OCI-LY1 (cell line): ENCODE measurements at regions not wholly inside any gene's neighbourhood (a gene's known extent, or its start where the extent isn't known, plus 50 kb on each side); places are given as distances from the start of the nearest gene placed in this dataset.

Source experiments
- H2AFZ ChIP-seq: fragments of 200-600 bp; sonication (generic), shearing (Covaris generic); 2 replicates; pipeline ENCODE4 v1.6.0; 2014; ENCODE audit warnings: antibody characterized with exemption, mild to moderate bottlenecking, low read length
- H3F3A ChIP-seq: fragments of 200-600 bp; sonication (generic), shearing (Covaris generic); 2 replicates; pipeline ENCODE4 v1.6.0; 2014; ENCODE audit warnings: mild to moderate bottlenecking, antibody characterized with exemption, low read length, moderate library complexity; ENCODE audit not compliant: insufficient read depth
- H3K27ac ChIP-seq: fragments of 200-600 bp; sonication (generic); 2 replicates; pipeline ENCODE4 v1.5.1; 2014; ENCODE audit warnings: low read length, mixed run types, mild to moderate bottlenecking, low read depth; ENCODE audit not compliant: poor library complexity, severe bottlenecking
- H3K27me3 ChIP-seq: fragments of 200-600 bp; sonication (generic); 2 replicates; pipeline ENCODE4 v1.6.0; 2014; ENCODE audit warnings: antibody characterized with exemption, mild to moderate bottlenecking, low read length, moderate library complexity; ENCODE audit not compliant: insufficient read depth
- H3K36me3 ChIP-seq: fragments of 200-600 bp; sonication (generic); 2 replicates; pipeline ENCODE4 v1.6.1; 2014; ENCODE audit warnings: mild to moderate bottlenecking, antibody characterized with exemption, low read length, moderate library complexity, mixed read lengths; ENCODE audit not compliant: insufficient read depth
- H3K4me1 ChIP-seq: fragments of 200-600 bp; sonication (generic); 2 replicates; pipeline ENCODE4 v1.5.1; 2014; ENCODE audit warnings: mild to moderate bottlenecking, low read length, moderate library complexity; ENCODE audit not compliant: insufficient read depth, severe bottlenecking
- H3K4me2 ChIP-seq: fragments of 200-600 bp; sonication (generic), shearing (Covaris generic); 2 replicates; pipeline ENCODE4 v1.6.1; 2014; ENCODE audit warnings: low read length
- H3K4me3 ChIP-seq: fragments of 200-600 bp; sonication (generic); 2 replicates; pipeline ENCODE4 v1.5.1; 2014; ENCODE audit warnings: low read length, low read depth, mild to moderate bottlenecking, mixed read lengths; ENCODE audit not compliant: poor library complexity, severe bottlenecking
- H3K79me2 ChIP-seq: fragments of 200-600 bp; shearing (Covaris generic); 2 replicates; pipeline ENCODE4 v1.6.1; 2016; ENCODE audit warnings: mixed run types, low read length, mixed read lengths; ENCODE audit not compliant: insufficient read depth
- H3K9ac ChIP-seq: fragments of 200-600 bp; sonication (generic), shearing (Covaris generic); 2 replicates; pipeline ENCODE4 v1.6.1; 2014; ENCODE audit warnings: mild to moderate bottlenecking, low read length, mixed read lengths
- H3K9me2 ChIP-seq: fragments of 200-600 bp; sonication (generic), shearing (Covaris generic); 2 replicates; pipeline ENCODE4 v1.6.1; 2014; ENCODE audit warnings: low read depth, mild to moderate bottlenecking, low read length, mixed read lengths
- H3K9me3 ChIP-seq: fragments of 200-600 bp; shearing (Covaris generic); 2 replicates; pipeline ENCODE4 v1.6.1; 2014; ENCODE audit warnings: low read length, mixed read lengths
- H4K20me1 ChIP-seq: fragments of 200-600 bp; sonication (generic), shearing (Covaris generic); 2 replicates; pipeline ENCODE4 v1.6.0; 2016; ENCODE audit warnings: mild to moderate bottlenecking, low read length; ENCODE audit not compliant: insufficient read depth
- EZH2 ChIP-seq: fragments of 200-600 bp; sonication (generic), shearing (Covaris generic); IDR thresholded peaks from 2 replicates; pipeline ENCODE4 v1.8.0; 2017; ENCODE audit warnings: borderline replicate concordance, mixed run types, mild to moderate bottlenecking, antibody characterized with exemption, low read length, moderate library complexity, mixed read lengths
- TF ChIP-seq, protein P1 (sequence below): fragments of 200-600 bp; sonication (generic), shearing (Covaris generic); IDR thresholded peaks from 2 replicates; pipeline ENCODE4 v1.5.1; 2017; ENCODE audit warnings: mild to moderate bottlenecking, antibody characterized with exemption, low read length, moderate library complexity, mixed read lengths

DNA sequence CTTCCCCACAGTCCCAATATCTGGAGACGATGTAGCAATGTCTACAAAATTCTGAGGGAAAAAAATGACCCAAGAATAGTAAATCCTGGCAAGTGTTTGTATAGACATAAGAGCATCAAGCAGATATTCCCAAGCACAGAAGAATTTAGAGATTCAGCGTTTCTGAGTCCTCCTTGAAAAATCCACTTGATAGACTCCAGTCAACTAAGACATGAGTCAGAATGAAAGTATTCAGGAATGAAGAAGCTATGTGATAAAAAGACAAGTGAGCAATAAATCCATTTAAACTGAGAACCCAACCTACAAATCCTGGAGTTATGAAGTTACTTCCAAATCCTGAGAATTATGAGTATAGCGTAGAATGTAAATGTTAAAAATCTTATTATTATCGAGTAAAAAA, 86.1 kb upstream of the NPY start:
- Histone ChIP-seq H3K9me3 (no peaks in the 10 kb centered on the region), H2AFZ (no peak overlapping the region), H3F3A (no peaks in the 10 kb centered on the region), H3K27ac (no peak overlapping the region), H3K4me1 (no peaks in the 10 kb centered on the region), H3K27me3 (no peaks in the 10 kb centered on the region; the same call in 1 of the 2 replicates), H3K9me2 (no peaks in the 10 kb centered on the region), H3K79me2 (no peaks in the 10 kb centered on the region), H3K4me3 (no peak overlapping the region), H3K36me3 (no peaks in the 10 kb centered on the region), H4K20me1 (no peaks in the 10 kb centered on the region), H3K9ac (no peak overlapping the region), H3K4me2 (no peak overlapping the region)
- TF ChIP-seq, protein P1, sequence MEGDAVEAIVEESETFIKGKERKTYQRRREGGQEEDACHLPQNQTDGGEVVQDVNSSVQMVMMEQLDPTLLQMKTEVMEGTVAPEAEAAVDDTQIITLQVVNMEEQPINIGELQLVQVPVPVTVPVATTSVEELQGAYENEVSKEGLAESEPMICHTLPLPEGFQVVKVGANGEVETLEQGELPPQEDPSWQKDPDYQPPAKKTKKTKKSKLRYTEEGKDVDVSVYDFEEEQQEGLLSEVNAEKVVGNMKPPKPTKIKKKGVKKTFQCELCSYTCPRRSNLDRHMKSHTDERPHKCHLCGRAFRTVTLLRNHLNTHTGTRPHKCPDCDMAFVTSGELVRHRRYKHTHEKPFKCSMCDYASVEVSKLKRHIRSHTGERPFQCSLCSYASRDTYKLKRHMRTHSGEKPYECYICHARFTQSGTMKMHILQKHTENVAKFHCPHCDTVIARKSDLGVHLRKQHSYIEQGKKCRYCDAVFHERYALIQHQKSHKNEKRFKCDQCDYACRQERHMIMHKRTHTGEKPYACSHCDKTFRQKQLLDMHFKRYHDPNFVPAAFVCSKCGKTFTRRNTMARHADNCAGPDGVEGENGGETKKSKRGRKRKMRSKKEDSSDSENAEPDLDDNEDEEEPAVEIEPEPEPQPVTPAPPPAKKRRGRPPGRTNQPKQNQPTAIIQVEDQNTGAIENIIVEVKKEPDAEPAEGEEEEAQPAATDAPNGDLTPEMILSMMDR = no peak

DNA sequence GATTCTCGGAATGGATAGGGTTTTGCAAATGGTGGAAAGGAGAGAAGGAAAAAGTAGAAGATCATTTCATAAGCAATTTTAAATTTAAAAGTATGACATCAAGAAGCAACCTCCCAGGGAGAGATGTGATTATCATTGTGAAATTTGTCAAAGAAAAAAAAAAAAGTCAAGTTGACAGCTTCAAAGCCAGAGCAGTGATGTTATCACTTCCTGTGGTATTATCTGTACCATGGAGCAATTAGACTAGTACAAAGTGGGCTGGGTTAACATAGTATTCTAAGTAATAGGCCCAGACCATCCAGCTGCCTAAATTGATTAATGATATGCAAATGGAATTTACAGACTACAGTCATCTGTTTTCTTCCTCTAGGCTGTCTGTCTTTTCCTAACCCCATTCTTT, 84.0 kb upstream of the NPY start:
- Histone ChIP-seq H3K4me3 (no peak overlapping the region), H3K27ac (no peak overlapping the region), H3K4me1 (no peaks in the 10 kb centered on the region), H3K9ac (no peak overlapping the region), H3F3A (no peaks in the 10 kb centered on the region), H2AFZ (no peak overlapping the region), H3K4me2 (no peak overlapping the region), H3K27me3 (no peaks in the 10 kb centered on the region), H3K36me3 (no peaks in the 10 kb centered on the region), H3K9me2 (no peaks in the 10 kb centered on the region), H3K9me3 (no peaks in the 10 kb centered on the region), H4K20me1 (no peaks in the 10 kb centered on the region), H3K79me2 (no peaks in the 10 kb centered on the region)
- TF ChIP-seq, protein P1 = no peak
- no peak for TF ChIP-seq EZH2

DNA sequence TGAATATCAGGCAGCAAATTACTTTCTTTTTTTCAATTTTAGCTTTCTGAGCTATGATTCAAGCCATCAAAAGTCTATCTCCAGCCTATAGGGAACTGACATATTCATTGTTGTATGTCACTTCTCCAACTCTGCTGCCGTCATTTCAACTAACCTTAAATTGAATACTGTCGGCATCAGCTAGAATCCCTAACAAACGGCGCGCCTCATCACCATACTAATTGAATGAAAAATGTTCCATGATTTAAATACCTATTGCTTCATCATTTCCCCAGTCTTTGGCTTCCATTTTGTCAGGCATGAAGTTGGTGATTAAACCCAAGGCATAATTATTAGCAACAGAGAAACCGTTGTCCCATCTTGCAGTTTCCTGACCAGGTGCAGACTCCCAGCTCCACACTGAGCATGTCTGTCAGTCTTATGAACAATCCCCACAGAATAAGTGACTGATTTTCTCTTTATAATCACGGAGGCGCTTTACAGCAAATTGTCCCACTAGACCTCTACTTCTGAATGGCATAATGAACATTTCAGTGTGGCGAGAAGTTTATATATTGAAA, 83.5 kb upstream of the NPY start:
- Histone ChIP-seq H3K27me3 (no peaks in the 10 kb centered on the region), H3K4me3 (no peak overlapping the region), H3K9me2 (no peaks in the 10 kb centered on the region), H3K36me3 (no peaks in the 10 kb centered on the region), H3K27ac (no peak overlapping the region), H3K9ac (no peak overlapping the region), H4K20me1 (no peaks in the 10 kb centered on the region), H2AFZ (no peak overlapping the region), H3K79me2 (no peaks in the 10 kb centered on the region), H3K4me2 (no peak overlapping the region), H3K4me1 (no peaks in the 10 kb centered on the region), H3K9me3 (no peaks in the 10 kb centered on the region), H3F3A (no peaks in the 10 kb centered on the region)
- TF ChIP-seq EZH2 = no peak
- TF ChIP-seq, protein P1 = no peak
